CD4-positive, alpha-beta T cell treated with Interleukin-1 beta for 1 hour (primary cell): ENCODE measurements at regions not wholly inside any gene's neighbourhood (a gene's known extent, or its start where the extent isn't known, plus 50 kb on each side); places are given as distances from the start of the nearest gene placed in this dataset.

Experiments used
- DNase-seq, 2 donors: peaks; one replicate each; pipeline ENCODE4 v3.0.0-alpha.2; 2020 to 2022

DNA sequence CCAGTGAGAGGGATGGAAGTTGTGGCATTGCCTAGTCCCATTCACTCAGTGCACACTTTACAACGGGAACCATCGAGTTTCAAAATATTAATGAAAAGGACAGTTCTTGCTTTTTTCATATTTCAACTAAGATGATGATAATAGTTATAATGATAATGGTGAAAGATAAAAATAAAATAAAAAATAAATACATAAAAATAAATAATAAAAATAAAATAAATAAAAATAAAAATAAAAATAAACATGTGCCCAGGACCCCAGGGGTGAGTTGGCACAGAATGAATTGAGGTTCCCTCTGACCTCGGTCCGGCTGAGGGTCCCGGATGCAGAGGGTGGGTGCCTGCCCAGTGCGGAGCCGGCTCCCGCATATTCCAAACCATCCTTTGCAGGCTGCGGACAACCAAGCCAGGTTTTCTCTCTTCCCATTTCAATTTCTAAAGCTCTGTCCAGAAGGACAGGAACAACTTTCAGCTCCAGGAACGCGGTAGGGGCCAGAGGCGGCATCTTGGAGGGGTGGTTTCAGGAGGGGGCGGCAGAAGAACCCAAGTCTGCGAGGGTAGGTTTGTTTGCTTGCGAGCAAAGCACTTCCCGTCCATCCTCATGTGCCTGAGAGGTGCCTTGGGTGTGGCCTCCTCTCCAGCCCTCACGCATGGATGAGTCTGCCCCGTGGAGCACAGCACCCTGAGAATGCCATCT lies 236.8 kb downstream of the DLL1 start:
- no peak for DNase-seq

DNA sequence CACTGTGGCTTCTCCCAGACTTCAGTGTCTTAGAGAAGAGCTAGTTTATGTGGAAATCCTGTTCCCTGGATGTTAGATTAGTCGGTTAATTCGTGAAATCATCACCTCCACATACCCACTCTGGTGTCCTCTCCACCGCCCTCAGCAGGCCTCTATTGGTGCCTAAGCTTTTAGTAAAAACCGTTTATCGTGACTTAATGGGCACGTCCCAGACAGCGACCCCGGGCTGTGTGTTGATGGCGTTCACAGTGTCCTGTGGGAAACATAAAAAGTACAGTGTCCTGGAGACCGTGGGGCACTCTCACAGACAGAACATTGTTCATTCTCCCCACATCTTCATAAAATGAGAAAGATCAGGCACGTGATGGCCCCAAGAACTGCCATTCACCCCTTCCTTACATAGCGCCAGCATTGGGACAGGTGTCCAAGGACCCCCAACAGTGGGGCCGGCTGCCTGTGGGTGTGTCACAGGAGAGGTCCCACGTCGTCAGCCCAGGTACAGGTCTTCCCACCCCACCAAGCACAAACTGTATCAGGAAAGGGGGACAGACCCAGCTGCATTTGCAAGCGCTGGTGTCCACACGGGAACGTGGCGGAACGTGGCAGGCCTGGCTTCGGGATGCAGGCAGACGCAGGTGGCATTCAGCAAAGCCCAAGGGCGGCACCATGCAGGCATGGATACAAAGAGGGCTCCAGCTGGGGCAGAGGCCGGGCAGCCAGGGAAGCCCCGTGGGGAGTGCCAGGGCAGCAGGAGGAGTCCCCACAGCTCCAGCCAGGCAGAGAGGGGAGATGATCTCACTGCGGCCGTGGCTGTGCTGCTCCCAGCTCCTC lies 237.7 kb downstream of the DLL1 start:
- no peak for DNase-seq

DNA sequence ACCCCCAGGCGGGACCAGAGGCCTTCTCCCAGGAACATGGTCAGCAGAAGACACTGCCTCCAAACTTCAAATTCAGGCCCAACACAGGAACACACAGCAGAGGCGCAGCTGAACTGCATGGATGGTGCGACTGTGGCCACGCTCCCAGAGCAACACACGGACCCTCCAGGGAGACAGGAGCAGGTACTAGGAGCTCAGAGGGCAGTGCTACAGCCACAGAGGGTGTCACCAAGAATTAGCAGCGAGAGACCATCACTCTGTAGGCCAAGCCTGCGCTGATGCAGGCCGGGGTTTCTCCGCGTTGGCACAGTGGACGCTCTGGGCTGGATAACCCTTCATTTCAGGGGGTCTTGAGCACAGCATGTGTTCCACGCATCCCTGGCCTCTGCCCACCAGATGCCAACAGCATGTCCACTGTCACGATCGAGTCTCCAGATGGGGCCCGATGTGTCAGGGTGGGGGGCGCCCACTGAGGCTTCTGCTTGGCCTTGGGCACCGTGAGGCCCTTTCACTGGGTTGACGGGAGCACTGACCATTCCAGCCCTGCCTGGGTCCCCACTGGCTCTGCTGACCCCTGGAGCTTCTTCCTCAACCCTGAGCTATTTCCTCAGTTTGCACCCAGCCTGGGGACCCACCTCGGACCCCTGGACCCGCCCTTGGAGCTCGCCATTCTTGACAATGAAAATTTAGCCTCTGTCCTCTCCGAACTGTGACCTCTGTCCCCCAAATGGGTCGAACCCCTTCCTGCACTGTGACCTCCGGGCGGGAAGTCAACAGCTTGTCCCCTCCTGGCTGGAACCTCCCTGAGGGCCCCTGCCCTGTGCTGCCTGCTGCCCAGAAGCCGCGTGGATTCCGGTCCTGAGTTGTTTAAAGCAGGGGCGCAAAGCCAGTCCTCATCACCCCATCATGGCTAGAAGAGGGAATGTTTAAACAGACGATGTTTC lies 239.4 kb downstream of the DLL1 start:
- DNase-seq = no peak

DNA sequence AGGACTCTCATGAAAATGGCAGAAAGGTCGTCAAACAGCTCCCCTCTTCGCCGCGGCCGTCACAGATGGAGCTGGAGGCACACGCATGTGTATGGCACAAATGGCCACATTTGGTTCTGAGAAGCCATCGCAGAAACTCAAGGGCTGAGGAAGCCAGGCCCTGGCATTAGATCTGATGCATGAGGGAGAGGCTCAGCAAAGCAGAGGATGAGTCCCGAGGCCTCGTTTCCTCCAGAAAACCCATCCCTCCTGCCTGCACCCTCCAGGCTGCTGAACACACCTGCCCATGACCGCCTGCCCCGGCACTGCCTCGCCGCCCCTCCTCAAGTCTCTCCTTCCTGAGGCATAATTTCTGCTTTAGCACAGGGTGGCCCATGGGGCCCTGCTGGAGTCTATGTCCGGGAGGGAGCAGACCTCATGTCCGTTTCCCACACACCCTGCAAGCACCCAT lies 240.3 kb downstream of the DLL1 start:
- DNase-seq = no peak

DNA sequence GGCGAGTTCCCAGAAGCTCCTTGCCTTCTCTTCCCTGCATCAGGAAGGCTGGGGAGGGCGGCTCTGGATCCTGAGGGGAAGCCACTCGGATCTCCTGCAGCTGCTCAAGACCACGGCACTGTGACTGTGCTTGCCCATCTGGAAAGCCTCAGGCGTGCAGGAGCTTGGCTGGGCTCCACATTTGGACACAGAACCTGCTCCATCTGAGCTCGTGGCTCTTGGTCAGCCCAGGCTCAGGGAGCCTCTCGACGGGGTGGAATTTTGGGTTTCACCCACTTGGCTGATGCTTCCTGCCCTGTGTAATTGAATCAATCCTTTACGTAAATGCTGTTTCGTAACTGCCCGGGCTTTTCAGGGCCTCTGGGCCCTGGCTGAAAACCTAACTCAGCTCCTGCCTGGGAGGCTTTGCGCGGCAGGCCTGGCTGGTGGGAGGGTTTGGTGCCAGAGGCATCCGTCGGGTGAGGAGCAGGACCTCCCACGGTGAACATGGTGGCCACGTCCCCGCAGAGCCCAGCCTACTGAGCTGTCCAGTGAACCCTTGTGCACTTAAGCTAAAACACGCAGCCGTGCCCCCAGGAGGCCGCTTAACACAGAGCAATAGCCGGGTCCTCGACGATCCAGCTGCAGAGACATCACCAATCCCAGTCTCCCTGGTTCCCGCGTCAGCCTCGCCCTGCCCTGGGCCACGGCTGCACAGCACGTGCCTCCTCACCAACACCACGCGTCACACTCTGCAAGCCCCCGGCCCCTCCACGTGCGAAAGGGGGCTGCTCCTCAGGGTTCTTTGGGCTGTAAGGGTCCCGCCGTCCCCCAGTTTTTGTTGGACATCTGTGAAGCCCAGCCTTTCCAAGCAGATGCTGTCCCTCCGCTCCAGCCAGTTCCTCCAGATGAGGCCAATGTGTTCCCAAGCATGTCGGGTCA lies 241.0 kb downstream of the DLL1 start:
- peak in 1 of 2 donors; percentile 69 for DNase-seq

DNA sequence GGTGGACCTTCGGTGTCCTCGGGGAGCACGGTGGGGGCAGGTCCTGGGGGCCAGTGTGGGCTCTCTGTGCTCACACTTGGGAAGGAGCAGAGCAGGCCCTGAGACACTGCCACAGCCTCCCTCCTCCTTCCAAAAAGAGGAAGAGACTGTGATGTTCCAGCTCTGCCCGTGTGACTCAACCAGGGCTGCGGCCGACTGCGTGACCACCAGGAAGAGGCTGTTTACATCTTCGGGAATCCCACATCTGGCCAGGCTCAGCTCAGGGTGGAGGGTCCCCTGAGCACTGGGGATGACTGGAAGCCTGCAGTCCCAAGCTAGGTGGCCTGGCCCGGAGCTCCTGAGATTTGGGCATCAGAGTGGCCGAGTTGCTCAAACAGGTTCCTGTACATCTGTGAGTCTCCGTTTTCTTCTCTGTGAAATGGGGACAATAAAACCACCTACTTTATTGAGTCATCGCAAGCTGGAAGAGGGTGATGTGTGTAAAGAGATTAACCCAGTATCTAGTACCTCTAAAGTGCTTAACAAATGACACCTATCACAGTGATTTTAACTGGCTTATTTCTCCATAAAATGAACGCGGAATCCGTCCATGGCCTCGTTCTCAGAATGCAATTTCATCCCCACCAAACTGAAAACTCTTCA lies 242.1 kb downstream of the DLL1 start:
- peak; percentile 13 to 79 for DNase-seq

DNA sequence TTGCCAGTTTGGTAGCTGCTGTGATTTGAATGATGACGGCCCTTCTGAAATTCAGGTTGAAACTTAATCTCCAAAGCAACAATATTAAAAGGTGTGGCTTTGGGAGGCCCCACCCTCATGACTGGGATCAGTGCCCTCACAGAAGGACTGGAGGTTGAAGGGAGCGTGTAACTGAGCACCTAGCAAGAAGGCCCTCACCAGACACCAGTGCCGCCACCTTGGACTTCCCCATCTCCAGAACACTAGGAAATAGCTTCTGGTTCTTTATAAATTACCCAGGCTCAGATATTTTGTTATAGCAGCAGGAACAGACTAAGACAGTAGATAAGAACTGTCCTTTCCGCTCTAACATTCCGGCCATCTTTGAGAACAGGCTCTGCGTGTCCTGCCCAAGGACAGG lies 243.1 kb downstream of the DLL1 start:
- DNase-seq = no peak

DNA sequence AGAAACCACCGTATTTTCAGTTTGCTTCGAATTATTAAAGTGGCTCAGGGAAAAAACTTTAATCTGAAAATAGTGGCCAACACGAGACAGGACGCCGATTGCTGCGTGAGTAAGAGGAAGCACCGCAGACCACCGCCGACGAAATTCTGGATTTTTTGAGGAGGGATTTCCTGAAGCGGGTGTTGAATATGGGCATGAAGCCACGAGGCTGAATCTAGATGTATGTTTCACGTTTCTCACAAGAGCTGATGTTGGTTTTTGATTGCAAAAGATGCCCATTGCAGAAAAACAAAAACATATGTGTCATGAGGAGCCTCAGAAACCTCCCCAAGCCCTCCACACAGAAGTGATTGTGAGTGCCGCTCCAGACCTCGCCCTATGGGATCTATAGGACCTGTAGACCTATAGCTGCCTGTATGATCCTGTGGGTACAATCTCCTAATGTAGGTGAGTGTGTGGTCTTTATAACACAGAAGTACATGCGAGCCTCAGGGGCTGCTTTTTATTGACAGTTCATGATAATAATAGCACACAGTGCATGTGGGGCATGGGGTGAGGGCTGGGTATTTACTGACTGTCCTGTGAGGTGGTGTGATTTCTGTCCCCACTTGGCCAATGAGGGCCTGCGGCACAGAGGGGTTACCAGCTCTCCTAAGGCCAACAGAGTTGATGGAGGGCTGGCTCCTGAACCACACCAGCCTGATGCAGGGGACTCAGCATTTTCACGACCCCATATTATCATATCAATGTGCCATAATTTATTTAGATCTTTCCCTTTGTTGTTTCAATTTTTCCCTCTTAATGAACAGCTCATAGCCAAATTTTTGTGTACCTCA lies 243.9 kb downstream of the DLL1 start:
- peak in 1 of 2 donors; percentile 70 for DNase-seq

DNA sequence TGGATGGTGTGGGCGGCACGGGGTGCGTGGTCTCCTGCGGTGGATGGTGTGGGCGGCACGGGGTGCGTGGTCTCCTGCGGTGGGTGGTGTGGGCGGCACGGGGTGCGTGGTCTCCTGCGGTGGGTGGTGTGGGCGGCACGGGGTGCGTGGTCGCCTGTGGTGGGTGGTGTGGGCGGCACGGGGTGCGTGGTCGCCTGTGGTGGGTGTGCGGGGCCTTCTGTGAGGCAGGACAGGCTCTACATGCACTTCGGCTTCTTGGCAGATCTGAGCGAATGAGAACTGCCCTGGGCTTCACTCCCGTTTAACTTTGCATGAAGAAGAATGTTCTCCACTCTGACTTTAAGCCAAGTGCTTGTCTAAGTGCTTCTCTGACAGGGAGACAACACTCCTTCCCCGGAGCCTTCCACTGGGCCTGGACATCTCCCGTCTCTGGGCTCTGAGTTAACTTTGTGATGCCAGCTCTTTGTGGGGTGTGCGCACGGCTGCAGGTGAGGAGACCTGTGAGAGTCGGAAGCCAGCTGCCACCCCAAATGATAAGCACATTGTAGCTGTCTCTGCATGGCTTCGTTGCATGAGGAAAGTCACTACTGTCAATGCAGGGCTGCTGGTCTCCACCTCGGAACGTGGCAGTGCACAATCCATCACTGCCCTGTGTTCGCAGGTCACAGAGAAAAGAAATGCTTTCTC lies 244.8 kb downstream of the DLL1 start:
- DNase-seq = no peak

DNA sequence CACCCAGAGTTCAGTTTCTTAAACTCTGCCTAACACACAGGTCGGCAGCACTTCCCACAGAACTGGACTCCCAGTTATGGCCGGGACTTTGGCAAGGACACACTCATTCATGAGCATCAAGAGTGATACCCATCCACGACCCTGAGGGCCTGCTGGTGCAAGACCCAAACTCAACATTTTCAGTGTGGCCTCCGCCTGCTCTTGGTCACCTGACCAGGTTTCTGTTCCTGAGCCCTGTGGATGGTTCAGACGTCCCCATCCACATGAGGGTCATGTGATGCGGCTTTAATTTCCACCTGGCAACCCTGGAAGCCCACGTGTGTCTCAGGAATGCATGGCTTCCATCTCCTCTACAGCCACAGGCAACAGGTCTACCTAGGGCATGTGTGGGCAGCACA lies 245.3 kb downstream of the DLL1 start:
- DNase-seq = no peak

DNA sequence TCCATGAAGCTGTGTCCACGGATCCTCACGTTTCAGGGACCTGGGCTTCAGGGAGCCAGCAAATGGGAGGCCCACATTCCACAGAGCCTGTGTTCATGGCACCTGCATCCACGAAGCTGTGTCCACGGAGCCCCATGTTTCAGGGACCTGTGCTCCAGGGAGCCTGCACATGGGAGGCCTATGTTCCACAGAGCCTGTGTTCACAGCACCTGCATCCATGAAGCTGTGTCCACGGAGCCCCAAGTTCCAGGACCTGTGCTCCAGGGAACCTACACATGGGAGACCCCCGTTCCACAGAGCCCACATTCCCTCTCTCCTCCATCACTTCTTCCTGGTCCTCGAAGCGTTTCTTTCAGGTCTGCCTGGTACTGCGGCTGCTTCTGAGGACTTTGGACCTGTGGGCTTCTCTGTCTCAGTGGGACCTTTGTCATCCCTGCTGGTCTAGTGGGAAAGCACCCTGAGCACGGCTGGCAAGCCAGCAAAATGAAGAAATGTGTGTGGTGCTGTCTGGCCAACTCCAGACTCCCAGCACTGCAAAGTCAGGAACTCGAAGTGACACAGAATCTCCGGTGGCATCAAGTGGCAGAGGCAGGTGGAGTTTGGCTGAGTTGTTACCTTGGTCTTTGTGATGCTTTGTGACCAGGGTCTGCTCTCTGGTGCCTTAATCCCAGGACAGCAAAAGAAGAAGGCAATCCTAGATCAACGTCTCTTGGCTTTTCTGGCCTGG lies 245.9 kb downstream of the DLL1 start:
- no peak for DNase-seq

DNA sequence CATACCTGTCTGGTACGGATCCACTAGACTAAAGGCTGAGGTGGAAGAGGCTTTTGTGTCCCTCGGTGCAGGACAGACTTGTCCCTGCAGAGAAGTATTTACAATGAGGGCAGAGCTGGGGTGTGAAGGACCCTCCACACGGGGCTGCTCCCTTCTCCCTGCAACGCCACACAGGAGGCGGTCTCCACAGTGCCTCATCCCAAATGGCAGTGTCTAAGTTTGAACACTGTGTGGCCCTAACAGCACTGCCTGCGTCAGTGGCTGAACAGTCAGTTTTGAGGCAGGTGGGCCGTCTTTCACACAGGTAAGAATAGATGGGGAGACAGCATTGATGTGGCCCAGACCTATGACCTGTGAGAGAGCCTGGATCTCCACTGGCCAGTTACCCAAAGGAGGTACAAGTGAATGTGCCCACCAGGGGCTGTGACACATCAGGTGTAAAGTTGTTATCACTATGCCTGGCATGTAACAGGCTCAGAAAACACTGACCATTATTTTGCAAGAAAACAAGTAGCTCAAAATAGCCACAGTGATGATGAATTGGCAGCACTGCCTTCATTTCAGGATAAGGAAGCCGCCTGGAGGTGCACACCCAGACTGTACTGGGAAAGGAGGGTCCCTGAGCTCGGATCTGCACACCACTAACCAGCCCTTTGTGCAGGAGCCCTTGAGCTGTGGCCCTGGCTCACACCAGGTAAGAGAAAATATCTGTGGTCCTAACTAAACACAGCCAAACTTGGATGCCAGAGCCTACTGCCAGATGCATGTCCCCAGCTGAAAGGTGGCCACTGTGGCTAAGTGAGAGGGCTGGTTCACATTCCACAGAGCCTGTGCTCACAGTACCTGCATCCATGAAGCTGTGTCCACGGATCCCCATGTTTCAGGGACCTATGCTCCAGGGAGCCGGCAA lies 246.7 kb downstream of the DLL1 start:
- no peak for DNase-seq

DNA sequence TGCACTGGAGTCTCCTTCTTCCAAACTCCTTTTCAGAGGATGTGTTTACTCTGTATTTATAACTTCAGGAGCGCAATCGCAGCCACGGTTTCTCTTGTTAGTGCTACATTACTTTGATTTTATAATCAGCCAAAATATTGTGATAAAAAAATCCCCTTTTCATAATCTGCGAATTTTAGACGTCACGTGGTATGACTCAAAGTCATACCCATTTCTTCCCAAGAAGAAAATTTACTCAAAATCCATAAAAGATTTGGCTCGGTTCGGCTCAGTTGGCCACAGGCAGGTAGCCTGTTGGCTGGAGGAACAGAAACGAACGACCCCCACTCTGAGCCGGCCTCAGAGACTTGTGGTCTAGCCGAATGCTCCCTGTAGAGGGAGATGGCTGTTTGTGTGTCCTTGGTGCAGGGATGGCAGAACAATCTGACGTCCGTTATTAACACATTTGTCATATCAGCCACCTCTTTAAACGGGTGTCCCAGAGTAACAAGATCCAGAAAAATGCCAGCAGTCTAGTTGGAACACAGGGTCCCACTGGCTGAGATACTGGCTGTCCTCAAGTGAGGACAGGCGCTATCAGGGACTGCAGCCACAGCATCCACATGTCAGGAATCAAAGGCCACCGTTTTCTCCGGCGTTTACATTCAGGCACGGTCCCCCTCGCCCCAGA lies 247.6 kb downstream of the DLL1 start:
- DNase-seq = no peak

DNA sequence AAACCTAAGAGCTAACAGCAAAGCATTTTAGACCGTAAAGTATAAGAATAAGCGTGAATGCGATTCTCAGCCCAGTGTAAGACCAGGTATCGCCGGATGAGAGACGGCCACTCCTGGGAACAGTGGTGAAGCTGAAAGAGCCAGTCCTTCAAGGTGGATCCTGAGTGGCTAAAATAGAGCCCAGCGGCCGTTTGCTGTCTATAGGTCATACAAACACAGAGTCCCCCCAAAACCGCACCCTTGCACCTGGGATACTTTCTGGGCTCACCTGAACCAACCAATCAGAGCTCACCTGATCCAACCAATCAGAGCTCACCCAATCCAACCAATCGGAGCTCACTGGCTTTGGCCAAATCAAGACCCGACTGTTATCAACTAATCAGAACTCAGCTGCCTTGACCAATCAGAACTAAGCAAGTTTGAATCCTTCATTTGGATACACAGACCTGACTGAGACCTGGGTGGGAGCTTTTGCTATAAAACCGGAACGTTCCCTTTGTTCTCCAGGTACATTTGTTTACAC lies 248.2 kb downstream of the DLL1 start:
- DNase-seq = no peak

DNA sequence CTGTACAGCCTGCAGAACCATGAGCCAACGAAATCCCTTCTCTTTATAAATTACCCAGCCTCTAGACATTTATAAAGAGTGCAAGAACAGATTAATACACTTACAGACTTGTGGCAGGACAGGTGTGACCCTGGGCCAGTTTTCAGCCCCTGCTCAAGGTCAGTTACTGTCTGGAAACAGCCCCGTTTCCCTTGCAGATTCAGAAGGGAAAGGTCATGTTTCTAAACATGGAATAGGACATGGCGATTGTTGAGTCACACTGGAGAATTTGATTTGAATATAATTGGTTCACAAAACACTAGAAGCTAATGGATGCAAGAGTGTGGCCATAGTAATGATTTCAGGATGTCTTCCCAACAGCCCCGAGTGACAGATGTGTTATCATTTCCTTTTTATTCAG lies 248.8 kb downstream of the DLL1 start:
- no peak for DNase-seq

DNA sequence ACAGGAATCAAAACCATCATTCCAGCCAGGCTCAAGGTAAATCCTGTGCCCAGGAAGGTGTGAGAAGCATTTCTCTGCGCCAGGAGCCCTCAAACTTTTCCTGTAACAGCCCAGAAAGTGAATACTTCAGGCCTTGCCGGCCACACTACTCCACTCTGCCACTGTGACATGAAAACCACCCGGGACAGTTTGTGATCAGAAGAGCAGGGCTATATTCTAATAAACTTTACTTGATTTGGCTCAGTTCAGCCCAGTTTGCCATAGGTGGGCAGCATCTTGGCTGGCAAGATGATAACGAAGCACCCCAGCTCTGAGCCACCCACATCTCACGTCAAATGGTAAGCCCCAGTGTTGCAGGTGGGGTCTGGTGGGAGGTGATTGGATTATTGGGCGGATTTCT lies 249.4 kb downstream of the DLL1 start:
- no peak for DNase-seq

DNA sequence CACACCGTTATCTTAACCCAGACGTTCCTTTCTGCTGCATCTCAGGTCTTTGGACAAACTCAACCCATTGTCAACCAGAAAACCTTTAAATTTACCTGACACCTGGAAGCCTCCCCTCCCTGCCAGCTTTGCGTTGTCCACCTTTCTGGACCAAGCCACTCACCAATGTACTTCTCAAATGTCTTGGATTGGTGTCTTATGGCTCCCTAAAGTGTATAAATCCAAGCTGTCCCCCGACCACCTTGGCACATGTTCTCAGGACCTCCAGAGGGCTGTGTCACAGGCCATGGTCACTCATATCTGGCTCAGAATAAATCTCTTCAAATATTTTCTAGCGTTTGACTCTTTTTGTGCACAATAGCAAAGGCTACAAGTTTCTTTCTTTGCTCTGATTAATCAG lies 250.0 kb downstream of the DLL1 start:
- DNase-seq = no peak
